ENCODE measurements at regions not wholly inside any gene's neighbourhood (a gene's known extent, or its start where the extent isn't known, plus 50 kb on each side); places are given as distances from the start of the nearest gene placed in this dataset.

GRCh38 chr15:36403351-36403750 is 176.1 kb upstream of the CDIN1 start:
- TF ChIP-seq CTCF (IDR thresholded peaks at IDR 0.05; ENCODE audit: poor library complexity, severe bottlenecking) = no peak

GRCh38 chr15:36406366-36406765 is 173.1 kb upstream of the CDIN1 start:
- no peaks in the 10 kb centered on the region for H3K36me3 ChIP-seq (ENCODE audit: low read depth)
- H3K4me1 ChIP-seq (ENCODE audit: insufficient read depth, poor library complexity, severe bottlenecking) = peaks cover 13% of the 10 kb centered on the region
- H3K4me3 ChIP-seq (ENCODE audit: severe bottlenecking) = no peak overlapping the region
- no peaks in the 10 kb centered on the region for H3K9me3 ChIP-seq (ENCODE audit: severe bottlenecking)
- no peak for TF ChIP-seq CTCF (IDR thresholded peaks at IDR 0.05; ENCODE audit: poor library complexity, severe bottlenecking)
- no peaks in the 10 kb centered on the region for H3K27me3 ChIP-seq (ENCODE audit: insufficient read depth, poor library complexity, severe bottlenecking)
- DNase-seq (ENCODE audit: low spot score) (no peak), ATAC-seq (ENCODE audit: low read depth) (no peak)
- no peak overlapping the region for H3K27ac ChIP-seq (ENCODE audit: poor library complexity, severe bottlenecking)

More at GRCh38 chr15:36403351-36403750, 176.1 kb upstream of the CDIN1 start:
- Histone ChIP-seq H3K27me3 (ENCODE audit: insufficient read depth, poor library complexity, severe bottlenecking) (no peaks in the 10 kb centered on the region), H3K4me1 (ENCODE audit: insufficient read depth, poor library complexity, severe bottlenecking) (peaks cover 16% of the 10 kb centered on the region), H3K36me3 (ENCODE audit: low read depth) (no peaks in the 10 kb centered on the region), H3K27ac (ENCODE audit: poor library complexity, severe bottlenecking) (no peak overlapping the region), H3K9me3 (ENCODE audit: severe bottlenecking) (no peaks in the 10 kb centered on the region), H3K4me3 (ENCODE audit: severe bottlenecking) (no peak overlapping the region)
- no peak for DNase-seq (ENCODE audit: low spot score)
- no peak for ATAC-seq (ENCODE audit: low read depth)

DNA sequence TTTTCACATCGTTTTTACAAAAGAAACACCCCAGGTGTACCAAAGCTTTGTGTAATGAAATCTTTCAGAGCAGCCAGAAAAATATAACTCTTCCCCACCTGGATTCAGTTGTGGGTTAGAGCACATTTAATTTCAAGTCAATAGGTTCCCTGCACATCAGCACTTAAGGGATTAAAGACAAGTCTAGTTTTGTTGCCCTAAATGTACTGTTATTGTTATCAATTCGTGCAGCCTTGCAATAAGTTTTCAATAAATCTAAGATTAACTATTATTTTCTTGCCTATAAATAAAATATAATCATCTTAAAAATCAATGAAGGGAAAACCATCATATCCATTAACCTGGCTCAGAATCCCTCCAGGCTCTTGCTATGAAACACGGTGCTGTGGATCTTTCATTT is 172.5 kb upstream of the CDIN1 start:
- Histone ChIP-seq H3K27ac (ENCODE audit: poor library complexity, severe bottlenecking) (peak overlapping the region; percentile 32), H3K9me3 (ENCODE audit: severe bottlenecking) (no peaks in the 10 kb centered on the region), H3K27me3 (ENCODE audit: insufficient read depth, poor library complexity, severe bottlenecking) (no peaks in the 10 kb centered on the region), H3K36me3 (ENCODE audit: low read depth) (no peaks in the 10 kb centered on the region), H3K4me3 (ENCODE audit: severe bottlenecking) (no peak overlapping the region), H3K4me1 (ENCODE audit: insufficient read depth, poor library complexity, severe bottlenecking) (peaks cover 10% of the 10 kb centered on the region)
- TF ChIP-seq CTCF (IDR thresholded peaks at IDR 0.05; ENCODE audit: poor library complexity, severe bottlenecking) = no peak
- no peak for ATAC-seq (ENCODE audit: low read depth)
- no peak for DNase-seq (ENCODE audit: low spot score)

DNA sequence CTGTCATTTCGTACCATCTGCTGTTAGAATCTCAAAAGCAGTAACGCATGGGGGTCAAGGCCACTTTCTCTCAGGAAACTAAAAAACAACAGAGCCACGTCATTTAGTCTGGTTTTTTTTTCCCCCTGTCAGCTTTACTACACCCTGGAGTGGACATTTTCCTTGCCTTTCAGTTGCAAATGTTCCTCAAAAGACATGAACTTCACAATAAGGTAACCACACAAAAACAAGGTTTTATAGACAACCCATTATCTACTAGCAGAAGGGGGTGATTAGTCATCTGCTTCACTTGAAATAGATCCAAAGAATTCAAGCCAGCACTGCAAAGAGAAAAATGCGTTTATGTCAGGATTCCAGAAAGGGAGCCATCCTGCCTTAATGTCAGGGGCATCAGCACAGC is 171.8 kb upstream of the CDIN1 start:
- H3K27me3 ChIP-seq (ENCODE audit: insufficient read depth, poor library complexity, severe bottlenecking) = no peaks in the 10 kb centered on the region
- peaks cover 10% of the 10 kb centered on the region for H3K4me1 ChIP-seq (ENCODE audit: insufficient read depth, poor library complexity, severe bottlenecking)
- ATAC-seq (ENCODE audit: low read depth) (peak; percentile 93), DNase-seq (ENCODE audit: low spot score) (no peak)
- H3K27ac ChIP-seq (ENCODE audit: poor library complexity, severe bottlenecking) = peak overlapping the region; percentile 32
- H3K4me3 ChIP-seq (ENCODE audit: severe bottlenecking) = no peak overlapping the region
- H3K9me3 ChIP-seq (ENCODE audit: severe bottlenecking) = no peaks in the 10 kb centered on the region
- TF ChIP-seq CTCF (IDR thresholded peaks at IDR 0.05; ENCODE audit: poor library complexity, severe bottlenecking) = no peak
- H3K36me3 ChIP-seq (ENCODE audit: low read depth) = no peaks in the 10 kb centered on the region

DNA sequence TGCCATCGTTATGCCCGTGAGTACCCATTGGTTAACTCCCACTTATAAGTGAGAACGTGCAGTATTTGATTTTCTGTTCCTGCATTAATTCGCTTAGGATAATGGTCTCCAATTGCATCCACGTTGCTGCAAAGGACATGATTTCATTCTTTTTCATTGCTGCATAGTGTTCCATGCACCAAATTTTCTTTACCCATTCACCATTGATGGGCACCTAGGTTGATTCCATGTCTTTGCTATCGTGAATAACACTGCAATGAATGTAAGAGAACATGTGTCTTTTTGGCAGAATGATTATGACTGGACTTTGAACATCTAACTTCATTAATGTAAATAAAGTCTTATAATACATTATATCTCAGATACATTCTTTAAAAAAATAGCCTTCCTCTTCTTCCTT is 169.6 kb upstream of the CDIN1 start:
- no peak overlapping the region for H3K27ac ChIP-seq (ENCODE audit: poor library complexity, severe bottlenecking)
- peaks cover 10% of the 10 kb centered on the region for H3K4me1 ChIP-seq (ENCODE audit: insufficient read depth, poor library complexity, severe bottlenecking)
- no peaks in the 10 kb centered on the region for H3K27me3 ChIP-seq (ENCODE audit: insufficient read depth, poor library complexity, severe bottlenecking)
- H3K4me3 ChIP-seq (ENCODE audit: severe bottlenecking) = no peak overlapping the region
- ATAC-seq (ENCODE audit: low read depth) = no peak
- H3K9me3 ChIP-seq (ENCODE audit: severe bottlenecking) = no peaks in the 10 kb centered on the region
- no peak for DNase-seq (ENCODE audit: low spot score)
- no peaks in the 10 kb centered on the region for H3K36me3 ChIP-seq (ENCODE audit: low read depth)
- TF ChIP-seq CTCF (IDR thresholded peaks at IDR 0.05; ENCODE audit: poor library complexity, severe bottlenecking) = no peak
